GM12865 (cell line): ENCODE measurements at regions not wholly inside any gene's neighbourhood (a gene's known extent, or its start where the extent isn't known, plus 50 kb on each side); places are given as distances from the start of the nearest gene placed in this dataset.
"Not testable (repeated sequence)": the region's sequence is repeated elsewhere in the genome, so short reads cannot be mapped to it uniquely, and the experiment has no call there.

Experiments used
- DNase-seq: peaks from one replicate; pipeline ENCODE4 v3.0.0; 2010; ENCODE audit warnings: low read depth
- H3K4me3 ChIP-seq: 2 replicates; pipeline ENCODE4 v1.5.1; 2011; ENCODE audit warnings: mild to moderate bottlenecking, low read depth, low read length, control low read depth
- CTCF ChIP-seq: IDR thresholded peaks from 2 replicates; pipeline ENCODE4 v1.5.1; 2011; ENCODE audit warnings: low read length, control low read depth, low read depth, inconsistent platforms; ENCODE audit not compliant: insufficient read depth; ENCODE audit errors: missing control alignments

DNA sequence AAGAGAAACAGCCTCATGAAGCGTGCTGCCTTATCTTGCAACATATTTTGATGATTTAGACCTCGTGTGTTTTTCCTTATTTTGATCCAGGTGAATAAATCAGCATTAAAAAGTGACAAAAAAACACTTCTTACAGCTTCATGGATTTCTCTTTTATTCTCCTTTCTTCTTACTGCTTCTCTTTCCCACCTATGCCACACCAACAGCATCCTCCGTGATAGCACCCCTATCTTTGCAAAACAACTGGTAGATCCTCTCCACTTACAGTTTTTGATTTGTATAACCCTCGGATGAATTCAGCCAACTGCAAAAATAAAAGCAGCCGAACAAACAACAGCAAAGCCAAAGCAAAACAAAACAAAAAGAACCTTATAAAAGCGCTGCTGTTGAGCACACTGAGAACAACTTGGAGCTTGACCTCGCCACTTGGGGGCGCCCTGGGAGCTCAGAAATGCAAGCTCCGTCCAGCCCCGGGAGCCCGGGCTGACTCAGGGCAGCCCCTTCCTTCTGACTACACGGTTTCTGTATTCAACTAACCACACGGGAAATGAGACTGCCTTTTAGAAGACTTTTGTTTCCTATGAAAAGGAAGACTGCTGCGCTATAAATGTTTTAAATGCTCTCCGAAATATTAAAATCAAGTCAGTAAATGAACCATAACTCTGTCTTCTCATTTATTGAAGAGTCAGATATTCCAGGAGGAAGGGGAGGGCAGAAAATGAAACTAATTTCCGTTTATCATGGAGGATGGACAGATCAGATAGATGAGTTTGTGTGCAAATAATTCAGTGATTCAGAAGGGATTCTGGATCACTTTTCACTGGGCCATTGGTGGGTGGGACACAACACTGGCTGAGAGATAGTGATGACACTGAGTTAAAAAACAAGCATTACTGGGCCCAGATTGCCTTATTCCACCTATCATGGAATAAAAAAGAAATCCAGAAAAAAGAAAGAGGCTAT, 186.8 kb downstream of the ATP6V0E2 start:
- peak; percentile 31 for TF ChIP-seq CTCF
- not testable (repeated sequence) for H3K4me3 ChIP-seq, DNase-seq

GRCh38 chr7:150063195-150063594, 189.4 kb downstream of the ATP6V0E2 start:
- H3K4me3 ChIP-seq, DNase-seq: not testable (repeated sequence)

- DNase-seq, H3K4me3 ChIP-seq: not testable (repeated sequence)
Measured at GRCh38 chr7:150069555-150070313, 196.0 kb downstream of the ATP6V0E2 start.

- not testable (repeated sequence) for DNase-seq, H3K4me3 ChIP-seq
Measured at GRCh38 chr7:150077543-150077942, 203.8 kb downstream of the ATP6V0E2 start.

GRCh38 chr7:150081865-150082264, 208.1 kb downstream of the ATP6V0E2 start:
- not testable (repeated sequence) for H3K4me3 ChIP-seq

GRCh38 chr7:150084724-150085123, 211.0 kb downstream of the ATP6V0E2 start:
- H3K4me3 ChIP-seq, DNase-seq: not testable (repeated sequence)

More at GRCh38 chr7:150081865-150082264, 208.1 kb downstream of the ATP6V0E2 start:
- not testable (repeated sequence) for DNase-seq

DNA sequence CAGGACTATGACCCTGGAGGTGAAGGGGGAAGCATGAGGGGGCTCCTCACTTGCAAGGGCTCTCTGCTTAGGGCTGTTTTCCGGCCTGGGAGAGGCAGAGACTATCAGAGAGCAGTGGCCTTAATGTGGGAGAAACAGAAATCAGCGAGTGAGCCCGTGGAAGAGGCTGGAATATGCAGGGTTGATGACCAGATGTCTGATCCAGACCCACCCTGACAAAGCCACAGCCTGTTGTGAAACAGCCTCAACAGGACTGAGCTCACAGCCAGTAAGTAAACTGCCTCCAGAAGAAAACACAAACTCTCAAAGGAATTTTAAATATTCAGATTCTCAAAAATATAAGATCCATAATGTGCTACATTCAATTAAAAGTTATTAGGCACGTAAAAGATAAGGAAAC, 213.7 kb downstream of the ATP6V0E2 start:
- not testable (repeated sequence) for DNase-seq, H3K4me3 ChIP-seq

DNA sequence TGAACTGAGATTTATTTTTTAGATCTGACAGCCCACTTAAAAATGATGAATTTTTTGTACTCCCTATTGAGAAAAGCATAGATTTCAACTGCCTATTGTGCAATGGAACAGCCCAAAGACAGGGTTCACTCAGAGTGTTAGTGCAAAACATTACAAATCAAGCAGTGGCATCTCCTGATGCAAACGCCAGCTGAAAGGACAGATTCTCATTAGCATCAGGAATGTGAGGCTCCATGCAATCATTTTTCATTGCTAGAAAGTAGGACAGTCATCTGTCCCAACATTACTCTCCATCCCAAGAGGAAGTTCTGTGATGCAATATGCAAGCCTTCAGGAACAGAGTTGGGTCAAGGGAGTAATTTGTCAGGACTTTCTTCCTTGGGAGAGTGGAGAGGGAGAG, 215.4 kb downstream of the ATP6V0E2 start:
- not testable (repeated sequence) for DNase-seq, H3K4me3 ChIP-seq

DNA sequence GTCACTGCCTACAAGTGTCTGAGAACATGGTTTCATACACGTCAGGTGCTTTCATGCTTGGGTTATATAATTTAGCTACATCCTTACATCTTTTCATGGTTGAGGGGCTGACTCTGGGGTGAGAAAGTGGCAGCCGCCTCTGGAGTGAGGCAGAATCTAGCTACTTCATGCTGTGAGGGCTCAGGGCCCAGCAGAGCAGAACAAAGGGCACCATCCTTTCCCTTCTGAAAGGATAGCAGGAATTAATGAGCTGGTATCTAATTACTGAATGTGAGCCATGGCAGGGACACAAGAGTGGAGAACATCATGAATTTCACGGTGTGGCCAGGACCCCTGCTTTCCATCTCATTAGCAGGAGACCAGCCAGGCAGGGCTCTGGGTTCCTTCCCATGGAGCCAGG, 217.0 kb downstream of the ATP6V0E2 start:
- DNase-seq: not testable (repeated sequence)

DNA sequence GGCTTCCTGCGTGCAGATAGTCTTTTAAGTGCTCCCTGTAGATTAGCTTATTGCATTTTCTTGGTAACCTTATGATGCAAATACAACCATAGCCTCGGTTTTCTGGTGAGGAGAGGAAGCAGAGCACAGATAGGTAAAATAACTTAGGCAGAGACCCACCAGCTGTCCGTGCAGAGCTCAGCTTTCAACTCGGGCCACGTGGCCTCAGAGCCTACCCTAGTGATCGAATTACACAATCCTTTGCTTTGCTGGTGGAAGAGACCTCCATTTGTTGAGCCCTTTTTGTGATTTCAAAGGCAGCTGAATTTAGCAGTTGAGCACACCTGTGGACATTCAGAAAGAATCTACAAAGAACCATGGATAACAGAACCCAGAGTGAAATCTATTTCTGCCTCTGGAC, 220.1 kb downstream of the ATP6V0E2 start:
- not testable (repeated sequence) for H3K4me3 ChIP-seq, DNase-seq

More for the DNA sequence above, 217.0 kb downstream of the ATP6V0E2 start:
- H3K4me3 ChIP-seq: not testable (repeated sequence)

- H3K4me3 ChIP-seq, DNase-seq: not testable (repeated sequence)
Measured at GRCh38 chr7:150096213-150096994, 222.6 kb downstream of the ATP6V0E2 start.

DNA sequence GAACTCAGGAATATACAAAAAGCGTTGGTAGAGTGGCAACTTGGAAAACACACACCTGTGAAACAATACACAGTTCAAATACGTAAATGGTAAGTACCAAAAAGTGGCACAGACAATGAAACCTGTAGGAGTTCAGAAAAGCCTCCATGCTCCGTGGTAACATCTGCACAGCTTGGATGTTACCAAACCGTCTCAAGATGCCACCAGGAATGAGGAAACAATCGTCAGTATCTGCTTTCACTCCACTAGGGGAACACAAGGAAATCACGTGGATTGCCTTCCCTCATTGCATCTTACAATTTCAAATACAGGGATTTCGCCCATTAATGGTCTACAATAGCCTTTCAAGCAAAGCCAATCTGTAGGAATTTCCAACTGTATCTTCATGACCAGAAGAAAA, 224.6 kb upstream of the LRRC61 start:
- not testable (repeated sequence) for H3K4me3 ChIP-seq, DNase-seq

GRCh38 chr7:150101282-150101681, 221.9 kb upstream of the LRRC61 start:
- not testable (repeated sequence) for DNase-seq

DNA sequence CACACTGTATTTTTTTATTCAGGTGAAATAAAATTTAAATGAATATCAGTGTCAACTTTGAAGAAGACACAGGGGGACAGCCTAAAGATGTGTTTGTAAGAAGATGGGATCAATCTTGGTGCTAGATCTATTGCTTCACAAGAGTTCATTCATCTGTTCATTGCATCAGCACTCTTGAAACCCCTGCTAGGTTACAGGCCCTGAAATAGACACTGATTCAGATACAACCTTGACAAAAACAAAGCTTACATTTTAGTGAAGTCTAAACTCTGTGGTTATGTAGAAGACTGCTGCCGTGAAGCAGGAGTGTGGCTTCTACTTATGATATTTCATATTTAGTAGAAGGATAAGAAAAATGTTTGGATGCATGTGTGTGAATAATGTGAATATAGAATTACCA, 215.9 kb upstream of the LRRC61 start:
- not testable (repeated sequence) for H3K4me3 ChIP-seq, DNase-seq

More at GRCh38 chr7:150101282-150101681, 221.9 kb upstream of the LRRC61 start:
- not testable (repeated sequence) for H3K4me3 ChIP-seq

GRCh38 chr7:150110375-150110820, 212.8 kb upstream of the LRRC61 start:
- H3K4me3 ChIP-seq: not testable (repeated sequence)
- DNase-seq: peak; percentile 20

GRCh38 chr7:150110882-150111281, 212.3 kb upstream of the LRRC61 start:
- H3K4me3 ChIP-seq, DNase-seq: not testable (repeated sequence)

GRCh38 chr7:150111373-150112139, 211.6 kb upstream of the LRRC61 start:
- not testable (repeated sequence) for H3K4me3 ChIP-seq, DNase-seq
